ENCODE measurements at regions not wholly inside any gene's neighbourhood (a gene's known extent, or its start where the extent isn't known, plus 50 kb on each side); places are given as distances from the start of the nearest gene placed in this dataset.

GRCh38 chr5:87966213-87966612 is 302.4 kb downstream of the TMEM161B start:
- DNase-seq (ENCODE audit: low spot score in 2 of 2) (no peak), FAIRE-seq (no peak)

- DNase-seq (ENCODE audit: low spot score in 2 of 2) (no peak), FAIRE-seq (no peak)
Measured at GRCh38 chr5:87954121-87954520, 314.5 kb downstream of the TMEM161B start.

- no peak for FAIRE-seq
- no peak for DNase-seq (ENCODE audit: low spot score in 2 of 2)
Measured at GRCh38 chr5:87951661-87952060, 317.0 kb downstream of the TMEM161B start.

GRCh38 chr5:87949676-87950631 is 318.7 kb downstream of the TMEM161B start:
- FAIRE-seq (peak; percentile 58), DNase-seq (ENCODE audit: low spot score in 2 of 2) (peak; percentile 6 to 7)

- FAIRE-seq (no peak), DNase-seq (ENCODE audit: low spot score in 2 of 2) (no peak)
Measured at GRCh38 chr5:87948486-87948885, 320.2 kb downstream of the TMEM161B start.

- DNase-seq (ENCODE audit: low spot score in 2 of 2) (no peak), FAIRE-seq (no peak)
Measured at GRCh38 chr5:87946271-87946670, 322.4 kb downstream of the TMEM161B start.

- FAIRE-seq (no peak), DNase-seq (ENCODE audit: low spot score in 2 of 2) (no peak)
Measured at GRCh38 chr5:87945286-87945650, 323.4 kb downstream of the TMEM161B start.

- DNase-seq (ENCODE audit: low spot score in 2 of 2): peak; percentile 16 to 22
- peak; percentile 50 for FAIRE-seq
Measured at GRCh38 chr5:87944553-87945285, 323.9 kb downstream of the TMEM161B start.

GRCh38 chr5:87940775-87941174 is 327.9 kb downstream of the TMEM161B start:
- DNase-seq (ENCODE audit: low spot score in 2 of 2) (no peak), FAIRE-seq (no peak)

- DNase-seq (ENCODE audit: low spot score in 2 of 2) (no peak), FAIRE-seq (no peak)
Measured at GRCh38 chr5:87936667-87937066, 332.0 kb downstream of the TMEM161B start.

GRCh38 chr5:87924436-87924835 is 344.2 kb downstream of the TMEM161B start:
- no peak for FAIRE-seq
- no peak for DNase-seq (ENCODE audit: low spot score in 2 of 2)

GRCh38 chr5:87916320-87916719 is 352.3 kb downstream of the TMEM161B start:
- no peak for DNase-seq (ENCODE audit: low spot score in 2 of 2)
- FAIRE-seq: no peak

GRCh38 chr5:87912419-87912818 is 356.2 kb downstream of the TMEM161B start:
- DNase-seq (ENCODE audit: low spot score in 2 of 2): no peak
- no peak for FAIRE-seq

- FAIRE-seq: no peak
- DNase-seq (ENCODE audit: low spot score in 2 of 2): no peak
Measured at GRCh38 chr5:87909382-87909781, 359.3 kb downstream of the TMEM161B start.

GRCh38 chr5:87906962-87907361 is 361.7 kb downstream of the TMEM161B start:
- no peak for DNase-seq (ENCODE audit: low spot score in 2 of 2)
- FAIRE-seq: peak; percentile 89

GRCh38 chr5:87900419-87900818 is 368.2 kb downstream of the TMEM161B start:
- FAIRE-seq (no peak), DNase-seq (ENCODE audit: low spot score in 2 of 2) (no peak)

GRCh38 chr5:87899721-87900131 is 368.9 kb downstream of the TMEM161B start:
- DNase-seq (ENCODE audit: low spot score in 2 of 2): peak in 1 of 2 donors; percentile 6
- peak; percentile 28 for FAIRE-seq

- FAIRE-seq: peak; percentile 40
Measured at GRCh38 chr5:87899208-87899661, 369.4 kb downstream of the TMEM161B start.

GRCh38 chr5:87898574-87898973 is 370.1 kb downstream of the TMEM161B start:
- FAIRE-seq (no peak), DNase-seq (ENCODE audit: low spot score in 2 of 2) (no peak)

More at GRCh38 chr5:87899208-87899661, 369.4 kb downstream of the TMEM161B start:
- no peak for DNase-seq (ENCODE audit: low spot score in 2 of 2)

- FAIRE-seq (no peak), DNase-seq (ENCODE audit: low spot score in 2 of 2) (no peak)
Measured at GRCh38 chr5:87888139-87888538, 380.5 kb downstream of the TMEM161B start.

GRCh38 chr5:87887247-87887646 is 381.4 kb downstream of the TMEM161B start:
- DNase-seq (ENCODE audit: low spot score in 2 of 2) (no peak), FAIRE-seq (no peak)

All from frontal cortex (tissue), 3 donors.